ENCODE measurements at regions not wholly inside any gene's neighbourhood (a gene's known extent, or its start where the extent isn't known, plus 50 kb on each side); places are given as distances from the start of the nearest gene placed in this dataset.

- Mint-ChIP-seq H3K4me3 (no peak overlapping the region), H3K27me3 (ENCODE audit: insufficient read depth) (no peaks in the 10 kb centered on the region), H3K36me3 (ENCODE audit: low read depth) (no peaks in the 10 kb centered on the region), H3K27ac (no peak overlapping the region), H3K4me1 (ENCODE audit: low read depth) (no peaks in the 10 kb centered on the region), H3K9me3 (peaks cover 48% of the 10 kb centered on the region)
- DNase-seq = no peak
- TF ChIP-seq CTCF (IDR thresholded peaks at IDR 0.05) = no peak
These were observed 748.6 kb downstream of the STPG2 start for GRCh38 chr4:97394653-97395052.

GRCh38 chr4:97396097-97396496 is 747.2 kb downstream of the STPG2 start:
- no peak for DNase-seq
- Mint-ChIP-seq H3K27ac (no peak overlapping the region), H3K4me3 (no peak overlapping the region), H3K9me3 (peaks cover 63% of the 10 kb centered on the region), H3K27me3 (ENCODE audit: insufficient read depth) (no peaks in the 10 kb centered on the region), H3K36me3 (ENCODE audit: low read depth) (no peaks in the 10 kb centered on the region), H3K4me1 (ENCODE audit: low read depth) (no peaks in the 10 kb centered on the region)
- TF ChIP-seq CTCF (IDR thresholded peaks at IDR 0.05) = no peak

- Mint-ChIP-seq H3K27me3 (ENCODE audit: insufficient read depth) (no peaks in the 10 kb centered on the region), H3K4me3 (no peak overlapping the region), H3K4me1 (ENCODE audit: low read depth) (no peaks in the 10 kb centered on the region), H3K27ac (no peak overlapping the region), H3K9me3 (peaks cover 65% of the 10 kb centered on the region), H3K36me3 (ENCODE audit: low read depth) (no peaks in the 10 kb centered on the region)
- TF ChIP-seq CTCF (IDR thresholded peaks at IDR 0.05) = no peak
- no peak for DNase-seq
These were observed 746.7 kb downstream of the STPG2 start for GRCh38 chr4:97396605-97397004.

- Mint-ChIP-seq H3K4me3 (no peak overlapping the region), H3K9me3 (peaks cover 48% of the 10 kb centered on the region), H3K4me1 (ENCODE audit: low read depth) (no peaks in the 10 kb centered on the region), H3K27me3 (ENCODE audit: insufficient read depth) (no peaks in the 10 kb centered on the region; the same call in 1 of the 2 replicates), H3K27ac (no peak overlapping the region), H3K36me3 (ENCODE audit: low read depth) (no peaks in the 10 kb centered on the region)
- DNase-seq = no peak
- no peak for TF ChIP-seq CTCF (IDR thresholded peaks at IDR 0.05)
These were observed 738.3 kb downstream of the STPG2 start for GRCh38 chr4:97404876-97405523.

- Mint-ChIP-seq H3K4me1 (ENCODE audit: low read depth) (no peaks in the 10 kb centered on the region), H3K27me3 (ENCODE audit: insufficient read depth) (no peaks in the 10 kb centered on the region; the same call in none of the 2 replicates), H3K36me3 (ENCODE audit: low read depth) (peaks cover 6% of the 10 kb centered on the region; the same call in 1 of the 2 replicates), H3K27ac (no peak overlapping the region), H3K4me3 (no peak overlapping the region), H3K9me3 (peaks cover 33% of the 10 kb centered on the region)
- no peak for DNase-seq
- TF ChIP-seq CTCF (IDR thresholded peaks at IDR 0.05) = no peak
These were observed 731.9 kb downstream of the STPG2 start for GRCh38 chr4:97411356-97411755.
